Erythroblast (primary cell): ENCODE measurements at regions not wholly inside any gene's neighbourhood (a gene's known extent, or its start where the extent isn't known, plus 50 kb on each side); places are given as distances from the start of the nearest gene placed in this dataset.

ENCODE experiments used
- GATA1 ChIP-seq: IDR thresholded peaks from 2 replicates; pipeline ENCODE4 v1.6.1; 2011; ENCODE audit warnings: low read depth, mild to moderate bottlenecking, control low read depth, low read length, moderate library complexity
- POLR2A ChIP-seq: IDR thresholded peaks from 2 replicates; pipeline ENCODE4 v1.6.1; 2011; ENCODE audit warnings: mild to moderate bottlenecking, low read length

- TF ChIP-seq POLR2A (no peak), GATA1 (no peak)
Observed at GRCh38 chr15:45981625-45982024, 346.8 kb downstream of the SQOR start.
